Hepatocyte (in vitro differentiated cells): ENCODE measurements at regions not wholly inside any gene's neighbourhood (a gene's known extent, or its start where the extent isn't known, plus 50 kb on each side); places are given as distances from the start of the nearest gene placed in this dataset.

Experiments
- DNase-seq: peaks from one replicate; pipeline ENCODE4 v3.0.0-alpha.2; 2016; ENCODE audit warnings: low spot score
- H2AFZ ChIP-seq: fragments of 200-600 bp; sonication (generic); 2 replicates; pipeline ENCODE4 v1.6.0; 2016; ENCODE audit warnings: antibody characterized with exemption, mild to moderate bottlenecking
- H3K27ac ChIP-seq: fragments of 200-600 bp; sonication (generic); 2 replicates; pipeline ENCODE4 v1.5.1; 2016; ENCODE audit warnings: mild to moderate bottlenecking
- H3K27me3 ChIP-seq: fragments of 200-600 bp; sonication (generic); 2 replicates; pipeline ENCODE4 v1.6.1; 2016
- H3K36me3 ChIP-seq: fragments of 200-600 bp; sonication (generic); replicated peaks from 2 replicates; pipeline ENCODE4 v1.5.1; 2016; ENCODE audit warnings: low read depth; ENCODE audit not compliant: insufficient read depth
- H3K4me1 ChIP-seq: fragments of 200-600 bp; sonication (generic); 2 replicates; pipeline ENCODE4 v1.5.1; 2016; ENCODE audit warnings: mild to moderate bottlenecking, moderate library complexity; ENCODE audit not compliant: insufficient read depth
- H3K4me2 ChIP-seq: fragments of 200-600 bp; sonication (generic); 2 replicates; pipeline ENCODE4 v1.6.0; 2016
- H3K4me3 ChIP-seq: fragments of 200-600 bp; sonication (generic); 2 replicates; pipeline ENCODE4 v1.5.1; 2016; ENCODE audit warnings: mild to moderate bottlenecking
- H3K79me2 ChIP-seq: fragments of 200-600 bp; sonication (generic); 2 replicates; pipeline ENCODE4 v1.6.0; 2017; ENCODE audit warnings: mild to moderate bottlenecking
- H3K9me2 ChIP-seq: fragments of 200-600 bp; sonication (generic); replicated peaks from 2 replicates; pipeline ENCODE4 v1.6.0; 2017; ENCODE audit warnings: mild to moderate bottlenecking; ENCODE audit not compliant: insufficient read depth
- H3K9me3 ChIP-seq: fragments of 200-600 bp; sonication (generic); 2 replicates; pipeline ENCODE4 v1.5.1; 2016; ENCODE audit warnings: low read depth, mild to moderate bottlenecking
- H4K20me1 ChIP-seq: fragments of 200-600 bp; sonication (generic); 2 replicates; pipeline ENCODE4 v1.6.0; 2016; ENCODE audit warnings: mild to moderate bottlenecking; ENCODE audit not compliant: insufficient read depth, poor library complexity, severe bottlenecking
- EZH2 ChIP-seq: fragments of 200-600 bp; sonication (generic); IDR thresholded peaks from 2 replicates; pipeline ENCODE4 v1.6.1; 2016; ENCODE audit warnings: antibody characterized with exemption, mild to moderate bottlenecking, borderline replicate concordance
- EZH2phosphoT487 ChIP-seq: fragments of 200-600 bp; sonication (generic); IDR thresholded peaks from one replicate; pipeline ENCODE4 v1.6.1; 2018; ENCODE audit warnings: antibody characterized with exemption, mild to moderate bottlenecking, low read depth, moderate library complexity; ENCODE audit not compliant: unreplicated experiment, severe bottlenecking
- WGBS: methylation state at CpG from one replicate; pipeline ENCODE4 v1.1.6; 2016; ENCODE audit warnings: low lambda C conversion rate; ENCODE audit errors: missing lambda C conversion rate; 5-methylcytosine and 5-hydroxymethylcytosine counted together
- TF ChIP-seq, protein P1 (sequence below): fragments of 200-600 bp; sonication (generic); IDR thresholded peaks from 2 replicates; pipeline ENCODE4 v1.5.1; 2016; ENCODE audit warnings: antibody characterized with exemption, mild to moderate bottlenecking; ENCODE audit not compliant: poor library complexity

DNA sequence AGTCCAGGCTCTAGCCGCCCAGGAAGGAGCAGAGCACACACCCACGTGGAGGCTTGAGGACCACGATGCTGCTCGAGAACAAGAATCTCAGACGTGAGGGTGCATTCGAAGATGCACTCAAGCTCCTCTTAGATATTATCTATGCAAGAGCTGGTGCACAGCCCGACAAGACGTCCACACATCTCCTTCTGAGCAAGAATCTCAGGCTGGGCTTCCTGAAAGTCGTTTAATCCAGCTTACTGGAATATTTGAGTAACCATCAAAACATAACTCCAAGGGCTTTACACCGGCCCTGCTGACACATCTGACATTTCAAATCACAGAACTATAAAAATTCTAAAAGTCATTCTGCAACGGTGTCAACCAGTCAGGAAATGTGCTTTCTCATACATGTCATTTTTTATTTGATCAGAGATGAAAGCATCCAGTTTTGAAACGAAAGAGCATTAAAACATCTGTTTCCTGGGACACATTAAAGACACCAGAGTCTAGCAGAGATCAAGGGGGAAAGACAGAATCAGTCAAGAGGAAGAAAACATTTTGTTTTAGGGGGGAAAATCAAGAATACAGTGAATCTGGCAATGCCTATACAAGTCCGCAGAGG, 177.7 kb upstream of the IRS2 start:
- H3K36me3 ChIP-seq, result no peaks in the 10 kb centered on the region
- H2AFZ ChIP-seq, result no peak overlapping the region
- no peak for TF ChIP-seq EZH2phosphoT487
- TF ChIP-seq, protein P1, sequence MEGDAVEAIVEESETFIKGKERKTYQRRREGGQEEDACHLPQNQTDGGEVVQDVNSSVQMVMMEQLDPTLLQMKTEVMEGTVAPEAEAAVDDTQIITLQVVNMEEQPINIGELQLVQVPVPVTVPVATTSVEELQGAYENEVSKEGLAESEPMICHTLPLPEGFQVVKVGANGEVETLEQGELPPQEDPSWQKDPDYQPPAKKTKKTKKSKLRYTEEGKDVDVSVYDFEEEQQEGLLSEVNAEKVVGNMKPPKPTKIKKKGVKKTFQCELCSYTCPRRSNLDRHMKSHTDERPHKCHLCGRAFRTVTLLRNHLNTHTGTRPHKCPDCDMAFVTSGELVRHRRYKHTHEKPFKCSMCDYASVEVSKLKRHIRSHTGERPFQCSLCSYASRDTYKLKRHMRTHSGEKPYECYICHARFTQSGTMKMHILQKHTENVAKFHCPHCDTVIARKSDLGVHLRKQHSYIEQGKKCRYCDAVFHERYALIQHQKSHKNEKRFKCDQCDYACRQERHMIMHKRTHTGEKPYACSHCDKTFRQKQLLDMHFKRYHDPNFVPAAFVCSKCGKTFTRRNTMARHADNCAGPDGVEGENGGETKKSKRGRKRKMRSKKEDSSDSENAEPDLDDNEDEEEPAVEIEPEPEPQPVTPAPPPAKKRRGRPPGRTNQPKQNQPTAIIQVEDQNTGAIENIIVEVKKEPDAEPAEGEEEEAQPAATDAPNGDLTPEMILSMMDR, result no peak
- TF ChIP-seq EZH2, result no peak
- no peak overlapping the region for H3K4me2 ChIP-seq
- no peaks in the 10 kb centered on the region for H3K27me3 ChIP-seq
- H3K79me2 ChIP-seq, result no peaks in the 10 kb centered on the region
- H3K4me1 ChIP-seq, result no peaks in the 10 kb centered on the region
- 65% methylated on average over 13 of the region's 13 CpGs for WGBS
- H4K20me1 ChIP-seq, result no peaks in the 10 kb centered on the region
- no peak for DNase-seq
- H3K4me3 ChIP-seq, result no peak overlapping the region
- no peaks in the 10 kb centered on the region for H3K9me2 ChIP-seq
- no peaks in the 10 kb centered on the region for H3K9me3 ChIP-seq
- H3K27ac ChIP-seq, result no peak overlapping the region

DNA sequence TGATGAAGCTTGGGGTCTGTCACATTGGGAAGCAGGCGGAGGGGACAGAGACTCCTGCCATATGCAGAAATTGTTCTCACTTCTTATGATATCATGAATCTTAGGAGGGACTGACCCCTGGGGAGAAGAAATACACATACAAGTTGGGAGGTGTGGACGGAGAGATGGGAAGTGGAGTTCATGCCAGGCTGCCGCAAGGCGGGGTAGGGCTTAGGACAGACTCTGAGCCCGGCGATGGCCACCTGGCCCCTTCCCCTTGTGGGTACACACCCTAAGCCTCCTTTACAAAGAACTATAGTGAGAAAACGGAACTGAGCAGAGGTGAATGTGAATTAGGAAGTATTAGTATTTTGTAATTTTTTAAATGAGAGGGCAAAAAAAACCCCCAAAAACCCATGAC, 177.0 kb upstream of the IRS2 start:
- H3K4me3 ChIP-seq, result no peak overlapping the region
- over 99% methylated on average over 7 of the region's 7 CpGs for WGBS
- H3K36me3 ChIP-seq, result no peaks in the 10 kb centered on the region
- H3K4me2 ChIP-seq, result no peak overlapping the region
- DNase-seq, result no peak
- no peaks in the 10 kb centered on the region for H3K27me3 ChIP-seq
- H3K4me1 ChIP-seq, result no peaks in the 10 kb centered on the region
- no peak overlapping the region for H3K27ac ChIP-seq
- H2AFZ ChIP-seq, result no peak overlapping the region
- no peaks in the 10 kb centered on the region for H3K9me3 ChIP-seq
- no peaks in the 10 kb centered on the region for H3K9me2 ChIP-seq
- no peaks in the 10 kb centered on the region for H4K20me1 ChIP-seq
- TF ChIP-seq EZH2 (no peak), EZH2phosphoT487 (no peak)
- TF ChIP-seq, protein P1, result no peak
- no peaks in the 10 kb centered on the region for H3K79me2 ChIP-seq

DNA sequence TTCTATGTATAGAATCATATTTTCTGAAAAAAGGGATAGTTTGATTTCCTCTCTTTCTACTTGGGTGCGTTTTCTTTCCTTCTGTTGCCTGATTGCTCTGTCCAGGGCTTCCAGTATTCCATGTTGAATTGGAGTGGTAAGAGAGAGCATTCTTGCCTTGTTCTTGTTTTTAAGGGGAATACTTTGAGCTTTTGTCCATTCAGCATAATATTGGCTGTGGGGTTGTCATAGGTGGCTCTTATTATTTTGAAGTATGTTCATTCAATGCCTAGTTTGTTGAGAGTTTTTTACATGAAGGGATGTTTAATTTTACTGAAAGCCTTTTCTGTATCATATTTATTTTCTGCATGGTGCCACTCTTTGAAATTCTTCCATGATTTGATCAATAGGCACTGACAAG, 173.5 kb upstream of the IRS2 start:
- Histone ChIP-seq H3K27me3 (no peaks in the 10 kb centered on the region), H3K4me3 (no peak overlapping the region), H3K9me3 (no peaks in the 10 kb centered on the region), H3K4me2 (no peak overlapping the region), H3K4me1 (peaks cover 8% of the 10 kb centered on the region), H2AFZ (no peak overlapping the region), H3K9me2 (no peaks in the 10 kb centered on the region), H3K36me3 (no peaks in the 10 kb centered on the region), H3K27ac (no peak overlapping the region), H3K79me2 (no peaks in the 10 kb centered on the region), H4K20me1 (no peaks in the 10 kb centered on the region)
- no peak for DNase-seq
- TF ChIP-seq EZH2phosphoT487 (no peak), EZH2 (no peak)
- TF ChIP-seq, protein P1, result no peak
- 74% methylated on average over 1 of the region's 1 CpG for WGBS

DNA sequence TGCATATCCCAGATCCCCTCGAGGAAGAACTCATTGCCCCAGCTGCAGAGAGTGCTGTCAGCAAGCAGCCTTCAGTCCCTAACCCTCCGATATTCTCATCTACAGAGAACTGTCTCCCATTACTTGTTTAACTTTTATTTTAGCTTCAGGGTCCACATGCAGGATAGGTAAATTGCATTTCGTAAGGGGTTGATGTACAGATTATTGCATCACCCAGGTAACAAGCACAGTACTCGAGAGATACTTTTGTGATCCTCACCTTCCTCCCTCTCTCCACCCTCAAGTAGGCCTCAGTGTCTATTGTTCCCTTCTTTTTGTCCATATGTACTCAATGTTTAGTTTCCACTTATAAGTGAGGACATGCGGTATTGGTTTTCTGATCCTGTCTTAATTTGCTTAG, 171.5 kb upstream of the IRS2 start:
- TF ChIP-seq EZH2phosphoT487 (no peak), EZH2 (no peak)
- TF ChIP-seq, protein P1, result no peak
- no peak overlapping the region for H3K4me2 ChIP-seq
- no peaks in the 10 kb centered on the region for H3K9me3 ChIP-seq
- DNase-seq, result no peak
- H3K36me3 ChIP-seq, result no peaks in the 10 kb centered on the region
- H4K20me1 ChIP-seq, result no peaks in the 10 kb centered on the region
- no peaks in the 10 kb centered on the region for H3K79me2 ChIP-seq
- H3K4me3 ChIP-seq, result no peak overlapping the region
- no peak overlapping the region for H3K27ac ChIP-seq
- peaks cover 8% of the 10 kb centered on the region for H3K4me1 ChIP-seq
- no peak overlapping the region for H2AFZ ChIP-seq
- no peaks in the 10 kb centered on the region for H3K9me2 ChIP-seq
- H3K27me3 ChIP-seq, result no peaks in the 10 kb centered on the region
- WGBS, result 93% methylated on average over 5 of the region's 5 CpGs
